GM18867 (cell line): ENCODE measurements at regions not wholly inside any gene's neighbourhood (a gene's known extent, or its start where the extent isn't known, plus 50 kb on each side); places are given as distances from the start of the nearest gene placed in this dataset.

Source experiments
- ATAC-seq: cut with Tn5 transposase; IDR thresholded peaks from one replicate; pipeline ENCODE4 v1.9.1; 2021; ENCODE audit warnings: mild to moderate bottlenecking, moderate library complexity; ENCODE audit not compliant: unreplicated experiment

DNA sequence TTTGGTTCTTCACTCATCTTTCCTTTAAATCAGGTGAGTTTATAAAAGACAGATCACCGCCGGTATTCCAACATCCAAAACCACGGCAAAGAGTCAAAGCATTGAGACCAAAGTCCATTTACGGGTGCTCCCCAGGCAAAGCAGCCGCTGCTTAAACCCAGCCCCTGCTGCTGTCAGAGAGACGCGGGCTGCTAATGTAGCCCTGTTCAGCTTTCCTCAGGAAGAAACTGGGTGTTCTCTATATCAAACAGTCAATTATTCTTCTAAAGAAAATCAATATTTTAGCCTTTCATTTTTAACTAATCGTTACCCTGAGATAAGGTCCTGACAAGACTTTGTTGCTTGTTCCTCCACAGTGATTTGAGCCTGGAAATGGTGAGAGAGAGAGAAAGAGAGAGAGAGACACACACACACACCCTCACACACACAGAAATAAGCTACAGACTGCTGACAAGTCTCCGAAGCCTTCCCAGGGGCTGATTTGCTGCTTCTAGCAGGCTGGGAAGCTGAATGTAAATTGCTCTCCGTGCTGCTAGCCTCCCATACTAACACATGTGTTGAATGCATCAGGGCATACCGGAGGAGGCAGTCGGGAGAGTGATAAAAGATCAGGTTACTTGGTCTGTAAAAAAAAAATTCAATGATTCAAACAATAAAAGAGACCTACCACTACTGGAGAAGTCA lies 183.0 kb upstream of the ANK3 start:
- ATAC-seq, result no peak

DNA sequence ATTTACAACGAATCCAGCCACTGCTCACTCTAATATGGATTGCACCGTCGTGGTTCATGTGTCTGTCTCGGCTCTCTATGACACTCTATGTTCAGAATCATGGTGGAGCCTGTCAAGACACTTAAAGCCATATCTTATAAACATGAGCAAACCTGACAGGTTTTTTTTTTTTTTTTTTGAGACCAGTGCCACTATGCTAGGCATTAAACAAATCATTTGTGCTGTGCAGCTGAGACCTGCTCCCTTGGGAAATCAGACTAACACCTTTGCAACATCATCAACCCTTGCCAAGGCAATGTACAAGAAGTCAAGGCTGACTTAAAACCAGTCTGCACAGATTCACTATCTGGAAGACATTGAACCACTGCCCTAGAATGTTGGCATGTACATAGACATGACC lies 181.2 kb upstream of the ANK3 start:
- no peak for ATAC-seq

DNA sequence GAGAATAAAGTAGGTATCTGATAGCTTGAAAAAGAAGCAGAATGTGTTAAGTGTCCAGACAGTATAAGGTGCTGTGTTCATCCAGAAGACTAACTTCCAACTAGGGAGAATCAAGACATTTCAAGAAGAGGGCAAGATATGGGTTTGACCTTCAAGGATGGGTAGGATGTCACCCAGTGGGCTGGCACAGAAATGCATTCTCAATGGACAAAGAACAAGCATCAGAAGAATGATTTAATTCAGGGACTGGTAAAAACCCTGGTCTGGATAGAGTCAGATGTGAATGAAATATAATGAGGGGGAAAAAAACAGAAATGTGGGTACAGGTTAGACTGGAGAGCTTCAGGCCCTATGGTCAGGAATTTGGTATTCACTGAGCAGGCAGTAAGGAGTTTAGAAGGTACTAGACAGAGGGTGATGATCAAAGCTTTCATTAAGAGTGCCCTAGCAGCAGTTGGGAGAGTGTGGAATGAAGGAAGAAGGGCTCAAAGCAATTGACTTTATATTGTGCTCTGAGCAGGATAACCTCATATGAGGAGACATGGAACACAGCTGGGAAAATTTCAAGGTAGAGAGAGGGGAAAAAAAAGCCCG lies 180.7 kb upstream of the ANK3 start:
- ATAC-seq, result no peak

DNA sequence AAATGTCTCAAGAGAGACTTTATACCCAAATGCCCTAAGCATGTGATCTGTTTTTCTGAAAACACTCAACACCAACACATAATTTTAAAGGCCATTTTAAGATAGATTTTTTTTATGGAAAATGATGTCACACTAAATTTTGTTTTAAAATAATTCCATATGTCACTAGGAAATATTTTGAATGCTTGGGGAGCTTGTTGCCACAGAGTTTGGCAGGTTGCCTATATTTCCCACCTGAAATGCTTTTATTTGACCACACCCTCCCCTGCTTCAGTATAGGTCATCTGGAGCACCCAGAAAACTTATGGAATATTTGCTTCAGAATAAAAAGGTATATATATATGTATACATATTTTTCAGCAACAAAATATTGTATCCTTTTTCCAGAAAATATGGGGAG lies 180.0 kb upstream of the ANK3 start:
- no peak for ATAC-seq

DNA sequence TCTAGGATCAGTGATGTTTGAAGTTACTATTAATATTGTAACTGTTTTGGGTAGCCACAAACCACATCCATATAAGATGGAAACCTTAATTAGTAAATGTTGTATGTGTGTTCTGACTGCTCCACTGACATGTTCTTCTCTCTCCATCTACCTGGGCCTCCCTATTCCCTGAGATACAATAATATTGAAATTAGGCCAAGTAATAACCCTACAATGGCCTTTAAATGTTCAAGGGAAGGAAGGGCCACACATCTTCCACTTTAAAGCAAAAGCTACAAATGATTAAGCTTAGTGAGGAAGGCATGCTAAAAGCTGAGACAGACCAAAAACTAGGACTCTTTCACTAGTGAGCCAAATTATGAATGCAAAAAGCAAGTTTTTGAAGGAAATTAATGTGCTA lies 176.4 kb upstream of the ANK3 start:
- no peak for ATAC-seq

DNA sequence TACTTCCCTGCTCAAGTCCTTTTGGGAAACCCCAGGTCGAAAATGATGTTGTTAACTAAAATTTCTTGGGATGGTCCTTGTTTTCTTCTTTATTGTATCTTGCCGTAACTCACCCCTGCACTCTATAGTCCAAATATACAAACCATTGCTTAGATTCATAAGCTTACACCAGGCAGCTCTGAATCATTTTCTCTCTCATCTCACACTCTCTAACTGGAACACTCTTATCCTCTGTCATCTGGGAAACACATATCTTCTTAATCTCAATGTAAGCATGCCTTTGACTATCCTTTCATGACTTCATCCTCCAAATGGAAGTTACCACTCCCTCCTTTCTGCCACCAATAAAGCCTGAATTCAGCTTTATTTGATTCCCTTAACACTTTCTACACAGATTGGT lies 175.8 kb upstream of the ANK3 start:
- ATAC-seq, result no peak

DNA sequence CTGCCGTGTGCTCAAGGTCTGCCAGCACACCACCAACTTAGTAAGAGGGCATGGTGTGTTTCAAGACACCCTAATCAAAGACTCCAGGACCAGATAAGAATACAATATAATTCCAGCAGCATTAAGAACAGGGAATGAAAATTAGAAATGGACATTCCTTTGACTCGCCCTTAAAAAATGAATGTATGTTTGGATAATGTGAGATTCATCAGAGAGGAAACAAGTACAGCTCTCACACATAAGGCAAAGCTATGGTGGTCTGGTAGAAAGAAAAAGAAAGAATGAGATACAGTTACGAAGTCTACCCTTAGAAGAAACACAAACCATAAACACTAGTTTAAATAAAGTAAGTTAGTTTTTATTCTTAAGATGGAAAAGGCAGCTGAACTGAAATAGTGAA lies 174.8 kb upstream of the ANK3 start:
- no peak for ATAC-seq

DNA sequence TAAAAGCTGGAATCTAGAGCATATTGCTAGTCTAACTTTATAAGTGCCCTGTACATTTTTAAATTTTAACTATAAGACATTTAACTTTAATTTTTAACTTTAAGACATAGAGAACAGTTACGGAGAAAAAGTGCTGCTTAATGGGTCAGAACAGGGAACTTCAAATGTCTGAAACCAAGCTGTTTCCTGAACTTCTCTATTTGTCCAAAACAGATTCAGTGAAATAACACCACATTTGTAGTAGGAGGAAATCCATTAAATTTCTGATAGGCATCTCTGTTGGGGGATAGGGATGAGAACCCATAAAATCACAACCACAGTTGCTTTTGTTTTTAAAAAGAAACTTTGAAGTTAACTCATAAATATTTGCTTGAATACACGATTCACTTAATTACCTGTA lies 170.8 kb upstream of the ANK3 start:
- no peak for ATAC-seq

DNA sequence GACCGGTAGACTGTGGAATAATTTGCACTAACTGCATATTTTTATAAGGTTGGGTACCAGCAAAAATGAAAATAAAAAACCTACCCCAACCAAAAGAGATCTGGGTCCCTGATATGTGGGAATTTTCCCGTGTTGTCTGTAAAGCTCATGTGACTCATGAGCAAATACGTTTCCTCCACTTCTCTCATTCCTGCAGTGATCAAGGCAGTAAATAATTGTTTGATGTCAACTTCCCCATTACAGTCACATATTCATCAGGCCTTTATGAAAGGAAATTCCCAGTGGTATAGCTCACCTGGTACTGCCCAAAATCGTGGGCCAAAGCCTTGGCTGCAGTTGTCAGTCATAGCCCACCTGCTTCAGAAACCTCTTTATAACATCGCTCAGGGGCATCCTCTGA lies 166.0 kb upstream of the ANK3 start:
- ATAC-seq, result no peak

DNA sequence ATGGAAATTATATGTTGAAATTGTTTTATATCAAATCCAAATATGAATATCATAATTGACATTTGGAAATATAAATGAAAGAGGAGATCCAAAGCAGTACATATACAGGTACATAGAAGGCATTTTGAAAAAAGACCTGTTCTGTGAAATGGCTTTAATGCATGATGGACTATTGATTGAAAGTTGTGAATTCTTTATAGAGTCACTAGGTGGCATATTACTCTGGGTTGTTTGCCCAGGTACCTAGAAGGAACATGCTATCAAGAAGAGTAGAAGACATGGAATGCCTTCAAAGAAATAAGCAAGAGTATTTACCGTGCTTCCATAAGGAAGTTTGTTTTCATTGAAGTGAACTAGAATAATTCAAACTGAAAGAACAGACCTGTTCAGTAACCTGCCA lies 160.0 kb upstream of the ANK3 start:
- no peak for ATAC-seq

DNA sequence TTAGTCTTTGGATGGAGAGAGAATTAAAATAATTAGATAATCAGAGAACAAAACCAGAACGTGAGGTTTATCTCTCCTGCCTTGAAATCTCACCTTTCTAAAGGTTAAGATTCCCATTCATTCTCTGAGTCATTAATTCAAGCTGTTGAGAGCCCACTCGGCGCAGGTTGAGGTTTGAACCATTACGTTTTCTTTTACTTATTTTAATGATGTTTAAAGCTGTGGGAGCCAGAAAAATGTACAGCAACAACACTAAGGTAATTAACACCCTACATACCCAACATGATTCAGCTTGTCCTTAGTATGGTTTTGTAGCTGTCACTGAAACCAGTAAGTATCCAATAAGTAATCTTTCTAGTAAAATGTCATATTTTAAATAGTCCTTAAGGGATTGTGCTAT lies 153.0 kb upstream of the ANK3 start:
- ATAC-seq, result no peak

DNA sequence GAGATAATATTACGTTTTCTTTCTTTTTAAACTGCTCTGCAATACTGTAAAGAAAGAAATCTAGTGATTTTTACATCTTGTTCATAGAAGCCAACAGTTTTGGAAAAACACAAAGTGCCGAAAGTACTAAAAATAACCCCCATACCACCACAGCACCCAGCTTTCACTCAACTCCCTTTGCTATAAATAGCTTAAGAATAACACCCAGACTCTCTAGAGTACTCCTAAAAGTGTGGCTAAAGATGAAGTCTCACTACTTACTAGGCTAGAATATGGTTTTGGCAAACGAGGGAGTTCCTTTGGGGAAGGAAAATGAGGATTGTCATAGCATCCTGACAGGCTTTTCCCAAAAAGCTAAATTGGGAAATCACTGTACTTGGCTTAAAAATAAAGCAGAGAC lies 151.8 kb upstream of the ANK3 start:
- no peak for ATAC-seq

DNA sequence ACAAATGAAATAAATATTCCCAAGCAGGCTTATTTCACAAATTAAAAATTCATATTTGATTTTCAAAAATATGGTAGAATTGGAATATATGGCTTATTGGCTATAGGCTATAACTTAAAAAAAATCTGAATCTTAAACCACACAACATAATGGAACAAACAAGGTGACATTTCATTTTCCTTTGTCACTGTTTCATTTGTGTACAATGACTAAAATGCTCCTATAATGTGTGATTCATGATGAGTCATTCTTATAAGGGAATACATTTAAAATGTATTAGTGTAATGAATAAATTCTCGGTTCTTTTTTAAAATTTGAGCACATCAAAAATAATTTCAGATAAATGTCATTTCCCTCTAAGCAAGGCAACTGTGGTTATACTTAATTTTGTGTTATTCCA lies 148.0 kb upstream of the ANK3 start:
- ATAC-seq, result no peak

DNA sequence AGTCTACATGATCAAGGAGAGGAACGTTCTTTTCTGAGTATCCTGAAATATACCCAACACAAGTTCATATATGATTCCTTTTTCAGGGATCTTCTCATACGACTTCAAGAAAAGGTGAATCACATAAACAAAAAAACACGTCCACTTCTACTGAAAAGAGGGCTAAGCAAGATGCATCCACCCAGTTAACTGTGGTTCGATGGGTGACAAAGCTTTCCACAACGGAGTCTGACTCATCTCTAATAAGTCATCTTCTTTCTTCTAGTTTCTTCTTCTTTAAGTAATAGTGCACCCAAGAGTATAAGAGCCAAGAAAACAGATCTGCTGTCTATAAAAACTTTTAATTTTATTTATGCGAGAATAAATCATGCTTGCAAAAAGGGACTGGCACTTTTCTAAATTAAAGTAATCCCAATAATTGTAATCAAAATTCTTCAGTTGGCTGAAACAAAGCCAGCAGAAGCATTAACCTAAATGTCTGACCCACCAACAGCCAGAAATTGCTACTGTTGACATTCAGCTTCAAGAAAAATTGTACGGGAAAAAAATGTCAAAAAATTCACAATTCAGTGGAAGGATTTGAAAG lies 146.9 kb upstream of the ANK3 start:
- ATAC-seq, result peak; percentile 43

DNA sequence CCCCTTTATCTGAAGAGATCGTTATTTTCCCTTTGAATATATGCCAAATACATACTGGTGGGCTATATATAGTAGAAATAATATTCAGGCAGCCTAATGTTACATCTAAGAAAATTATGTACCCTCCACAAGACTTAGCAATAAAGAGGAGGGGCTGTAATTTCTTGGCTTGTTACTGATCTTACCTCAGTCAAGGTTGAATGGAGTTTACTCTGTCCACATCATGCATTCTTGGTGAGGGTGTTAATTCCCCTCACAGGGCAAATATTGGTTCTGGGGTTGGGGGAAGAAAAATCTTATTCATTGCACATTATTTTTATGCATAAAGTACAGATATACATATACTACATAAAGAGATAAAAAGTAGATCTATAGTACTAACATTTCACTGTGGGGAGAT lies 145.8 kb upstream of the ANK3 start:
- ATAC-seq, result peak; percentile 18

DNA sequence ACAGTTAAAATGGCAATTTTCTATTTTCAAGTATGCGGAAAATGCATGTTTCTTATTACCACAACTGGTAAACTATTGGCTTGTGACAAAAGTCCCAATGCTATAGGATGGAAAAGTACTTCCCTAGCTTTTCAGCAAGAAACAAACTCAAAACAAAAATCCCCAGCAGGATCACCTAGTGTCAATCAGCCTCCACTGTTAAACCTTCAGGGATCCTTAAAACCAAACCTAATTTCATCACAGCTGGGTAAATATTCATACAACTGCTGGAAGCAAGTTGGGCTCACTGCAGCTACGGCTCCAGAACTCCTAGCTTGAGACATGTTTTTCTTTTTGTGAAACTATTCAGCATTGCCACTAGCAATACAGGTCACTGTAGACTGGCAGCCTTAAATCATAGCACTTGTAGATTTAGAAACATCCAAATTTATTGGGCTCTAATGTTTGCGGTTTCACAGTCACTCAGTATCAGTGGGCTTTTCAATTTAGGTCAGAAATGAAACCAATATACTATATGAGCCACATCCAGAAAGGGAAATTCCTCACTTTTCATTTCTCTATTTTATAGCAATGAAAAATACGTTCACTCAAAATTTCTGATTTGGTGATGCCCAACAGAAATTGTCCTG lies 145.2 kb upstream of the ANK3 start:
- peak; percentile 62 for ATAC-seq

DNA sequence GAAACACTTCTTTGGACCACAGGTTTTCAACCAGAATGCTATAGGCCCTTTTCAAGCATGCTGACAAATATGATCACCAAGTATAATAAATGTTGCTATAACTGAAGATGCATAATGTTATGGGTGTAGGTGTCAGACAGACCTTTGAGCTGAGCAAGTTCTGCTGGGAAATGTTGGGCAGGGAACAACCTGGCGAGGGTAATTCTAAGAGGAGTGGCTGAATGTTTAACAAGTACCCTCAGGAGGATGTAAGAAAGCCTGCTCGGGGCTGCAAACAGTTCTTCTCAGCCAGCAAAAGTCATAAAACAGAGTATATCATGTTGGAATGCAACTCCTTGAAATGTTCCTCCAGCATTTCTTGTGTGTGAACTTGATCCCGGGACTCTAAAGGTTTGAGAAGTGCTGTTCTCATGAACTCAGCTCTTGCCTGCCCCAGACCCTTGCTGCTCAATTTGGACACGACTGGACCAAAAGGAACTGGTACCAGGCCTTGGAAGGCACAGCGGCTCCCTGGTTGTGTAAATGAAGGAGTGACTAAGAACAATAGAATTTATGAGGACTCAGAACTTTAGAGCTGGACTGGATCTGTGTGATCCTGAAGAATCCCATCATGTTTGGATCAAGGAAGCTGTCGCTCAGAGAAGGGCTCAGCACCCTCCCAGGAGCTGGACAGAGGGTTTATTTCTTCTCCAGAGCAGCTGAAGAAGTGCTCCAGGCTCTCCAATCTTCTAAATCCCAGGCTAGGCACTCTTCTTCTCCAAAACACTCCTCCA lies 143.2 kb upstream of the ANK3 start:
- ATAC-seq, result no peak

DNA sequence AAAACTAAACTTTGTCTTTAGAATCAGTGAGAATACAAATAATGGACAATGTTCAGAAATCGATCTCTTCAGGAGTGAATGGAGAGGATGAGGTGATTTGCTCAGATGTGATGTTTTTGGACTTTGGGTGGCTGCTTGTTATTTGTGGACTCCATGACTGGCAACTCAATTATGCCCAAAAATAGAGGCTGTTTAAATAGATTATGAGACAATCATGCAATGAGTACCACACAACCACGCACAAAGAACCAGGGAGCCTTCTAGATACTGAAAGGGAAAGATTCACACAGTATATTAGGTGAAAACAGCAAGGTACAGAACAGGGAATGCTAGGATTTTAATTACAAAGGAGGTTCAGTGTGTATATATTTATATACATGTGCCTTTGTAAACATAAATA lies 141.3 kb upstream of the ANK3 start:
- no peak for ATAC-seq

DNA sequence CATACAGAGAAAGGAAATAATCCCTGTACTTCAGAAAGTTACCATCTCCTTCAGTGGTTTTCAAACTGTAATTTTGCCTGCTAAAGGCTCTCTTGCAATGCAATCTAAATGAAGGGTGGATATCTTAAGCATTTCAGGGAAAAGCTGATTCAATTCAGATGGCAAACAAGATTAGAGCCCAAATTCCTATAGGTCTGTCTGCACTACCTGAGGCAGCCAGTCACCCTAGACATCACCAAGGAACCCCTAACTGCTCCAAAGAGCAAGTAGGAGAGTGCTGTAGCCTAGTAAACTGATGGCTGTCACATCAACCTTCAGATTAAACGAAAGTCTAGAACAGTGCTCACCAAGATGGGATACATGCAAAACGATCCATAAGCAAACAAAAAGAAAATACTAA lies 138.0 kb upstream of the ANK3 start:
- ATAC-seq, result no peak

DNA sequence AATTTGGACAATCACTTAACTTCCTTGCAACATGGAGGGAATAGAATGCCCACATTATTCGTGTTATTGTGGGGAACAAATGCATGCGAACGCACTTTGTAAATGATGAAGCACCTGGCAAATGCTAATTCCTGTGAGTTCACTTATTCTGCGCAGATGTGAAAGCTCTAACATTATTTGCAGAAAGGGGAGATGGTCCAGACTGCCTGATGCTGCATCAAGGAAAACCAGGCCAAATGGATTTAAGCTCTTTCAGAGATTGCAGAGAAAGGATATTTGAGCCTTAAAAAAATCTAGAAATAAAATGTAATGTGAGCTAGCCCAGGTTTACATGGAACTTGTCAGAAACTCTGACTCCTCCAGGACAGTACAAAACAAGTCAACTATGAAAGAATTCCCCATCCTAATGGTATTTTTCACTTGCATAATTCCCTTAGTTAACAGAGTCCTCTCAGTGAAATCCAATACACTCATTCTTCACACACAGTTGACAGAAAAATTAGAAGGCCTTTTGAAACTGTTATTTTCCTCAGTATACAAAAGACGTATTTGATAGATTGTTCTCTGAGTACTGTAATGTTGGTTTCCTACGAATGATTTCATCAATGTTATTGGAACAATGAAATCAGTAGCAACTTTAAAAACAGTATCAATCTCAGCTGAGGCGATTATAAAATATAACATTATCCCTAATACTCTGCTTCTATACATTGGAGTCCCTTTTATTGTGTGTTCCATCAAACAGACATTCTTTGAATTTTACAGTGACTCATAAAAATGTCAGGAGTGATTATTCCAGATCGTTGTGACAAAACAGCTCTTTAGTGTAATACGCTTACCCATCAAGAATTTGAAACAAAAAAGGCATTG lies 136.3 kb upstream of the ANK3 start:
- ATAC-seq, result no peak

DNA sequence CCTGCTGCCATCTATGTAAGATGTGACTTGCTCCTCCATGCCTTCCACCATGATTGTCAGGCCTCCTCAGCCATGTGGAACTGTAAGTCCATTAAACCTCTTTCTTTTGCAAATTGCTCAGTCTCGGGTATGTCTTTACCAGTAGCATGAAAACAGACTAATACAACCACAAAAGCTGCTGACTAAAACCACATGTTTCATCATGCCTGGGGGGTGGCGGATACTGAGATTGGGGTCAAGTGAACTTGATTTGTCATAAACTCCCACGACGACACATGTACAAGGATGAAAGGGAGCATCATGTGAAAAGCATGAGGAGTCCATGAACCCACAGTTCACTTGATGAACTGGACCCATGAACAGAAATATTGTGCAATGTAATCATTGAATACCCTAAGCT lies 134.9 kb upstream of the ANK3 start:
- ATAC-seq, result no peak
